Activated T-cell treated with anti-CD3 and anti-CD28 coated beads for 4 hours (primary cell): ENCODE measurements at regions not wholly inside any gene's neighbourhood (a gene's known extent, or its start where the extent isn't known, plus 50 kb on each side); places are given as distances from the start of the nearest gene placed in this dataset.
"Not testable (repeated sequence)": the region's sequence is repeated elsewhere in the genome, so short reads cannot be mapped to it uniquely, and the experiment has no call there.

ENCODE experiments used
- DNase-seq: peaks from one replicate; pipeline ENCODE4 v3.0.0-alpha.2; 2020

GRCh38 chr11:37370817-37371216, 772.8 kb upstream of the RAG2 start:
- no peak for DNase-seq

- DNase-seq: no peak
Observed at GRCh38 chr11:37364246-37364839, 766.3 kb upstream of the RAG2 start.

- no peak for DNase-seq
Observed at GRCh38 chr11:37353192-37353591, 755.2 kb upstream of the RAG2 start.

- DNase-seq: no peak
Observed at GRCh38 chr11:37352485-37352884, 754.4 kb upstream of the RAG2 start.

GRCh38 chr11:37343290-37343689, 745.3 kb upstream of the RAG2 start:
- DNase-seq: no peak

GRCh38 chr11:37336401-37336800, 738.4 kb upstream of the RAG2 start:
- no peak for DNase-seq

GRCh38 chr11:37333345-37333744, 735.3 kb upstream of the RAG2 start:
- DNase-seq: no peak

GRCh38 chr11:37323843-37324242, 725.8 kb upstream of the RAG2 start:
- DNase-seq: no peak

GRCh38 chr11:37322333-37323194, 724.5 kb upstream of the RAG2 start:
- DNase-seq: no peak

- no peak for DNase-seq
Observed at GRCh38 chr11:37320921-37321320, 722.9 kb upstream of the RAG2 start.

GRCh38 chr11:37317803-37318202, 719.8 kb upstream of the RAG2 start:
- DNase-seq: no peak

- no peak for DNase-seq
Observed at GRCh38 chr11:37313266-37313665, 715.2 kb upstream of the RAG2 start.

- no peak for DNase-seq
Observed at GRCh38 chr11:37306563-37306962, 708.5 kb upstream of the RAG2 start.

GRCh38 chr11:37301405-37301804, 703.4 kb upstream of the RAG2 start:
- not testable (repeated sequence) for DNase-seq

- no peak for DNase-seq
Observed at GRCh38 chr11:37298173-37298572, 700.1 kb upstream of the RAG2 start.

- no peak for DNase-seq
Observed at GRCh38 chr11:37286890-37287289, 688.9 kb upstream of the RAG2 start.

- no peak for DNase-seq
Observed at GRCh38 chr11:37282367-37282766, 684.3 kb upstream of the RAG2 start.

GRCh38 chr11:37280200-37280599, 682.2 kb upstream of the RAG2 start:
- DNase-seq: no peak

GRCh38 chr11:37277896-37278465, 679.9 kb upstream of the RAG2 start:
- DNase-seq: no peak

- no peak for DNase-seq
Observed at GRCh38 chr11:37264783-37265182, 666.7 kb upstream of the RAG2 start.

- no peak for DNase-seq
Observed at GRCh38 chr11:37264060-37264459, 666.0 kb upstream of the RAG2 start.

GRCh38 chr11:37263467-37263866, 665.4 kb upstream of the RAG2 start:
- DNase-seq: not testable (repeated sequence)

GRCh38 chr11:37259734-37260133, 661.7 kb upstream of the RAG2 start:
- no peak for DNase-seq

GRCh38 chr11:37248145-37248544, 650.1 kb upstream of the RAG2 start:
- DNase-seq: no peak
